ENCODE measurements at regions not wholly inside any gene's neighbourhood (a gene's known extent, or its start where the extent isn't known, plus 50 kb on each side); places are given as distances from the start of the nearest gene placed in this dataset.

DNA sequence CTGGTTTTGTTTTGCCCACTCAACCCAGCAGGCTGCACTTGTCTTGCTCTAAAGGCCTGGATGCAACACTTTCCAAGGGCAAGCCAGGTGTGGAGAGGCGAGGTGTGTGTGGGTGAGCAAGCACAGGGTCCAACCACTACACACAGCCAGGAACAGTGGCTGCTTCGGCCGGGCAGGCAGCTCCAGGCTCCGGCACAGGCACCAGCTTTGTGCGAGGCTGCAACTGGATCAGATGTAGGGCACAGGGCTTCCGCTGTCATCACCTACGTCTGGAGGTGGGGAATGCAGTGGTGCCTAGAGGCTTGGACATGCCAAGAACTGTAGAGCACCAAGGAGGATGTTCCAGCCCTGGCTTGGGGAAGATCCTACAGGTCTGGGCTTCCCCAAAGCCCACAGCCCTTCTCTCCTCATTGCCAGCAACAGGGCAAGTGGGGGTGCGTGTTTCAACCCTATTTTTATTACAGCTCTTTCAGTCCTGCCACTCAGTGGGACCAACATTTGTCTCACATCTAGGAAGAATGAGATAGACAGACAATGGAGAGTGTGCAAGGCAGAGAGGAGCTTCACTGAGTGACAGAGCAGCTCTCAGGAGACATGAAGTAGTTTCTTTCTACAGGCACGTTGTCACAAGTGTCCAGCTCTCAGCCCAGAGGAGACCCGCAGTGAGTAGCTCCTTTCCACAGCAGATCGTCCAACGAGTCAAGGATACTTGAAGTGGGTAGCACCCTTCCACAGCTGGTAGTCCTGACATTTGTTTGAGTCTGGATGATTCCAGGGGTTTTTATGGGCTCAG lies 622.2 kb downstream of the CDH9 start:
- no peak overlapping the region for H3K4me3 ChIP-seq (ENCODE audit: low read length)
- H3K79me2 ChIP-seq (replicated peaks; ENCODE audit: insufficient read depth, low read length): no peaks in the 10 kb centered on the region
- H3K9me2 ChIP-seq (ENCODE audit: insufficient read depth, low read length): no peaks in the 10 kb centered on the region
- H3F3A ChIP-seq (ENCODE audit: insufficient read depth, low read length, poor library complexity, severe bottlenecking): no peaks in the 10 kb centered on the region
- no peak overlapping the region for H2AFZ ChIP-seq (ENCODE audit: low read depth, low read length)
- no peaks in the 10 kb centered on the region for H3K27me3 ChIP-seq (ENCODE audit: insufficient read depth, low read depth, low read length)
- TF ChIP-seq SMC3 (conservative IDR thresholded peaks at IDR 0.05; ENCODE audit: poor library complexity): no peak
- TF ChIP-seq EZH2 (IDR thresholded peaks at IDR 0.05; ENCODE audit: borderline replicate concordance, insufficient read depth, low read length, poor library complexity, severe bottlenecking): no peak
- TF ChIP-seq RAD21 (conservative IDR thresholded peaks at IDR 0.05): no peak
- no peak for TF ChIP-seq MXI1 (conservative IDR thresholded peaks at IDR 0.05; ENCODE audit: poor library complexity, severe bottlenecking)
- no peak for TF ChIP-seq POLR2AphosphoS5 (IDR thresholded peaks at IDR 0.05)
- TF ChIP-seq EP300 (conservative IDR thresholded peaks at IDR 0.05; ENCODE audit: poor library complexity, severe bottlenecking): no peak
- no peak for TF ChIP-seq TAF1 (IDR thresholded peaks at IDR 0.05; ENCODE audit: low read depth)
- TF ChIP-seq, protein P1, sequence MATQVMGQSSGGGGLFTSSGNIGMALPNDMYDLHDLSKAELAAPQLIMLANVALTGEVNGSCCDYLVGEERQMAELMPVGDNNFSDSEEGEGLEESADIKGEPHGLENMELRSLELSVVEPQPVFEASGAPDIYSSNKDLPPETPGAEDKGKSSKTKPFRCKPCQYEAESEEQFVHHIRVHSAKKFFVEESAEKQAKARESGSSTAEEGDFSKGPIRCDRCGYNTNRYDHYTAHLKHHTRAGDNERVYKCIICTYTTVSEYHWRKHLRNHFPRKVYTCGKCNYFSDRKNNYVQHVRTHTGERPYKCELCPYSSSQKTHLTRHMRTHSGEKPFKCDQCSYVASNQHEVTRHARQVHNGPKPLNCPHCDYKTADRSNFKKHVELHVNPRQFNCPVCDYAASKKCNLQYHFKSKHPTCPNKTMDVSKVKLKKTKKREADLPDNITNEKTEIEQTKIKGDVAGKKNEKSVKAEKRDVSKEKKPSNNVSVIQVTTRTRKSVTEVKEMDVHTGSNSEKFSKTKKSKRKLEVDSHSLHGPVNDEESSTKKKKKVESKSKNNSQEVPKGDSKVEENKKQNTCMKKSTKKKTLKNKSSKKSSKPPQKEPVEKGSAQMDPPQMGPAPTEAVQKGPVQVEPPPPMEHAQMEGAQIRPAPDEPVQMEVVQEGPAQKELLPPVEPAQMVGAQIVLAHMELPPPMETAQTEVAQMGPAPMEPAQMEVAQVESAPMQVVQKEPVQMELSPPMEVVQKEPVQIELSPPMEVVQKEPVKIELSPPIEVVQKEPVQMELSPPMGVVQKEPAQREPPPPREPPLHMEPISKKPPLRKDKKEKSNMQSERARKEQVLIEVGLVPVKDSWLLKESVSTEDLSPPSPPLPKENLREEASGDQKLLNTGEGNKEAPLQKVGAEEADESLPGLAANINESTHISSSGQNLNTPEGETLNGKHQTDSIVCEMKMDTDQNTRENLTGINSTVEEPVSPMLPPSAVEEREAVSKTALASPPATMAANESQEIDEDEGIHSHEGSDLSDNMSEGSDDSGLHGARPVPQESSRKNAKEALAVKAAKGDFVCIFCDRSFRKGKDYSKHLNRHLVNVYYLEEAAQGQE (IDR thresholded peaks at IDR 0.05; ENCODE audit: borderline replicate concordance): no peak
- TF ChIP-seq, protein P2, sequence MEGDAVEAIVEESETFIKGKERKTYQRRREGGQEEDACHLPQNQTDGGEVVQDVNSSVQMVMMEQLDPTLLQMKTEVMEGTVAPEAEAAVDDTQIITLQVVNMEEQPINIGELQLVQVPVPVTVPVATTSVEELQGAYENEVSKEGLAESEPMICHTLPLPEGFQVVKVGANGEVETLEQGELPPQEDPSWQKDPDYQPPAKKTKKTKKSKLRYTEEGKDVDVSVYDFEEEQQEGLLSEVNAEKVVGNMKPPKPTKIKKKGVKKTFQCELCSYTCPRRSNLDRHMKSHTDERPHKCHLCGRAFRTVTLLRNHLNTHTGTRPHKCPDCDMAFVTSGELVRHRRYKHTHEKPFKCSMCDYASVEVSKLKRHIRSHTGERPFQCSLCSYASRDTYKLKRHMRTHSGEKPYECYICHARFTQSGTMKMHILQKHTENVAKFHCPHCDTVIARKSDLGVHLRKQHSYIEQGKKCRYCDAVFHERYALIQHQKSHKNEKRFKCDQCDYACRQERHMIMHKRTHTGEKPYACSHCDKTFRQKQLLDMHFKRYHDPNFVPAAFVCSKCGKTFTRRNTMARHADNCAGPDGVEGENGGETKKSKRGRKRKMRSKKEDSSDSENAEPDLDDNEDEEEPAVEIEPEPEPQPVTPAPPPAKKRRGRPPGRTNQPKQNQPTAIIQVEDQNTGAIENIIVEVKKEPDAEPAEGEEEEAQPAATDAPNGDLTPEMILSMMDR (IDR thresholded peaks at IDR 0.05; ENCODE audit: poor library complexity, severe bottlenecking): no peak
- no peak overlapping the region for H3K9ac ChIP-seq (ENCODE audit: low read length)
- H3K4me2 ChIP-seq (ENCODE audit: low read length): no peak overlapping the region
- no peak overlapping the region for H3K27ac ChIP-seq (ENCODE audit: low read length)
- no peaks in the 10 kb centered on the region for H3K36me3 ChIP-seq (ENCODE audit: insufficient read depth, low read length)
- no peaks in the 10 kb centered on the region for H3K9me3 ChIP-seq (ENCODE audit: low read length)
- H4K20me1 ChIP-seq (ENCODE audit: insufficient read depth): no peaks in the 10 kb centered on the region

DNA sequence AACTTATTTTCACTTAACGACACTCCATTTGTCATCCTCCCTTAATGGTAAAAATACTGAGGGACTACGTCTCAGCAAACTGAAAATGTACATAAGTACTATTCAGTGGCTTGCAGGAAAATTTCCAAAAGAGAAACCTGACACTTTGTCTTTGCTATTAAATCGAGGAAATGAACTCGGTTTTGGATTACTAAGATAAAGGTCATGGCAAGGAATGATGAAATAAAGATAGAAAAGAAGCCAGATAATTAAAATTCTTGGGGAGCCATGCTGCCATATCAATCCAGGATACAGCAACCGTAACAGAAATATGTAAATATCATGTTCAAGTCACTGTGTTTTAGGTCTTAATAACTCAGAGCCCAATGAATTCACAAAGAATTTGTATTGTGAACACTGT lies 647.8 kb downstream of the CDH9 start:
- H3K9me2 ChIP-seq (ENCODE audit: insufficient read depth, low read length): no peaks in the 10 kb centered on the region
- H3K27me3 ChIP-seq (ENCODE audit: insufficient read depth, low read depth, low read length): no peaks in the 10 kb centered on the region
- no peak overlapping the region for H3K27ac ChIP-seq (ENCODE audit: low read length)
- H3K36me3 ChIP-seq (ENCODE audit: insufficient read depth, low read length): no peaks in the 10 kb centered on the region
- no peak overlapping the region for H2AFZ ChIP-seq (ENCODE audit: low read depth, low read length)
- H3K4me2 ChIP-seq (ENCODE audit: low read length): no peak overlapping the region
- H3K79me2 ChIP-seq (replicated peaks; ENCODE audit: insufficient read depth, low read length): no peaks in the 10 kb centered on the region
- no peak overlapping the region for H3K4me3 ChIP-seq (ENCODE audit: low read length)
- H3K9ac ChIP-seq (ENCODE audit: low read length): no peak overlapping the region
- no peaks in the 10 kb centered on the region for H3K9me3 ChIP-seq (ENCODE audit: low read length)
- no peaks in the 10 kb centered on the region for H3F3A ChIP-seq (ENCODE audit: insufficient read depth, low read length, poor library complexity, severe bottlenecking)
- no peaks in the 10 kb centered on the region for H4K20me1 ChIP-seq (ENCODE audit: insufficient read depth)
- TF ChIP-seq, protein P1 (IDR thresholded peaks at IDR 0.05; ENCODE audit: borderline replicate concordance): no peak
- TF ChIP-seq EP300 (conservative IDR thresholded peaks at IDR 0.05; ENCODE audit: poor library complexity, severe bottlenecking): no peak
- no peak for TF ChIP-seq EZH2 (IDR thresholded peaks at IDR 0.05; ENCODE audit: borderline replicate concordance, insufficient read depth, low read length, poor library complexity, severe bottlenecking)
- no peak for TF ChIP-seq TAF1 (IDR thresholded peaks at IDR 0.05; ENCODE audit: low read depth)
- TF ChIP-seq, protein P2 (IDR thresholded peaks at IDR 0.05; ENCODE audit: poor library complexity, severe bottlenecking): no peak
- TF ChIP-seq POLR2AphosphoS5 (IDR thresholded peaks at IDR 0.05): no peak
- TF ChIP-seq MXI1 (conservative IDR thresholded peaks at IDR 0.05; ENCODE audit: poor library complexity, severe bottlenecking): no peak
- no peak for TF ChIP-seq RAD21 (conservative IDR thresholded peaks at IDR 0.05)
- TF ChIP-seq SMC3 (conservative IDR thresholded peaks at IDR 0.05; ENCODE audit: poor library complexity): no peak
